Keratinocyte (primary cell): ENCODE measurements at regions not wholly inside any gene's neighbourhood (a gene's known extent, or its start where the extent isn't known, plus 50 kb on each side); places are given as distances from the start of the nearest gene placed in this dataset.

Experiments used
- DNase-seq: peaks from one replicate; pipeline ENCODE4 v3.0.0-alpha.2; 2011; ENCODE audit warnings: low read depth, missing footprints, low spot score
- FAIRE-seq: peaks from 2 replicates; lab custom pipeline; 2011; peaks lifted over from hg19 to GRCh38; lab: Jason Lieb, UNC
- H2AFZ ChIP-seq: 2 replicates; pipeline ENCODE4 v1.6.0; 2012; ENCODE audit warnings: low read length, control low read depth, inconsistent platforms; ENCODE audit not compliant: control insufficient read depth
- H3K27ac ChIP-seq: 2 replicates; pipeline ENCODE4 v1.5.1; 2011; ENCODE audit warnings: low read length; ENCODE audit not compliant: control insufficient read depth, insufficient read depth
- H3K27me3 ChIP-seq: 3 replicates; pipeline ENCODE4 v1.6.0; 2011; ENCODE audit warnings: low read length; ENCODE audit not compliant: control insufficient read depth, insufficient read depth; ENCODE audit errors: extremely low read depth
- H3K36me3 ChIP-seq, 2 experiments: 2 replicates in 1 of 2; 3 replicates in 1 of 2; pipeline ENCODE4 v1.5.1; 2011; ENCODE audit warnings: low read length in 2 of 2, mild to moderate bottlenecking in 1 of 2; ENCODE audit not compliant: control insufficient read depth in 2 of 2, insufficient read depth in 2 of 2; ENCODE audit errors: extremely low read depth in 1 of 2
- H3K4me1 ChIP-seq: 3 replicates; pipeline ENCODE4 v1.5.1; 2011; ENCODE audit warnings: low read length; ENCODE audit not compliant: control insufficient read depth, insufficient read depth; ENCODE audit errors: extremely low read depth
- H3K4me2 ChIP-seq: 3 replicates; pipeline ENCODE4 v1.6.0; 2011; ENCODE audit warnings: low read depth, low read length; ENCODE audit not compliant: control insufficient read depth, insufficient read depth; ENCODE audit errors: extremely low read depth
- H3K4me3 ChIP-seq, 3 experiments: fragments of 200-600 bp in 1 of 3; sonication (generic) in 1 of 3; 2 replicates in 2 of 3; 3 replicates in 1 of 3; pipeline ENCODE4 v1.5.1; 2011 to 2016; ENCODE audit warnings: low read length in 3 of 3, mild to moderate bottlenecking in 3 of 3, control low read depth in 2 of 3, inconsistent platforms in 1 of 3, low read depth in 1 of 3, mixed read lengths in 1 of 3, mixed run types in 1 of 3, moderate library complexity in 1 of 3; ENCODE audit not compliant: control insufficient read depth in 2 of 3, insufficient read depth in 2 of 3; ENCODE audit errors: extremely low read depth in 1 of 3
- H3K79me2 ChIP-seq: 2 replicates; pipeline ENCODE4 v1.6.0; 2012; ENCODE audit warnings: low read length; ENCODE audit not compliant: control insufficient read depth, insufficient read depth
- H3K9ac ChIP-seq: 3 replicates; pipeline ENCODE4 v1.6.0; 2011; ENCODE audit warnings: low read length; ENCODE audit not compliant: control insufficient read depth, insufficient read depth; ENCODE audit errors: extremely low read depth
- H3K9me1 ChIP-seq: 3 replicates; pipeline ENCODE4 v1.6.0; 2011; ENCODE audit warnings: low read length; ENCODE audit not compliant: control insufficient read depth, insufficient read depth; ENCODE audit errors: extremely low read depth
- H3K9me3 ChIP-seq: 2 replicates; pipeline ENCODE4 v1.5.1; 2012; ENCODE audit warnings: low read depth, low read length; ENCODE audit not compliant: control insufficient read depth
- H4K20me1 ChIP-seq: 3 replicates; pipeline ENCODE4 v1.6.0; 2011; ENCODE audit warnings: low read length; ENCODE audit not compliant: control insufficient read depth, insufficient read depth; ENCODE audit errors: extremely low read depth
- EZH2 ChIP-seq: IDR thresholded peaks from one replicate; pipeline ENCODE4 v1.6.1; 2012; ENCODE audit warnings: inconsistent platforms, mild to moderate bottlenecking, low read length, moderate library complexity
- dilution Hi-C: fragments of 300-500 bp; cut with MboI; formaldehyde crosslinking; loops from one replicate; pipeline ENCODE4 v1.7.0; 2020; ENCODE audit warnings: low sequenced_read_pairs; ENCODE audit not compliant: extremely low pct_ligation_motif_present
- TF ChIP-seq, protein P1 (sequence below), 3 experiments: IDR thresholded peaks in 1 of 3; conservative IDR thresholded peaks in 1 of 3; optimal IDR thresholded peaks in 1 of 3; 2 replicates in 2 of 3; 3 replicates in 1 of 3; pipeline versions ENCODE3 to v1.5.1; 2011; ENCODE audit warnings: low read length in 3 of 3, mild to moderate bottlenecking in 3 of 3, moderate library complexity in 2 of 3, control low read depth in 1 of 3, inconsistent platforms in 1 of 3; ENCODE audit not compliant: insufficient read depth in 2 of 3; ENCODE audit errors: extremely low read depth in 1 of 3

DNA sequence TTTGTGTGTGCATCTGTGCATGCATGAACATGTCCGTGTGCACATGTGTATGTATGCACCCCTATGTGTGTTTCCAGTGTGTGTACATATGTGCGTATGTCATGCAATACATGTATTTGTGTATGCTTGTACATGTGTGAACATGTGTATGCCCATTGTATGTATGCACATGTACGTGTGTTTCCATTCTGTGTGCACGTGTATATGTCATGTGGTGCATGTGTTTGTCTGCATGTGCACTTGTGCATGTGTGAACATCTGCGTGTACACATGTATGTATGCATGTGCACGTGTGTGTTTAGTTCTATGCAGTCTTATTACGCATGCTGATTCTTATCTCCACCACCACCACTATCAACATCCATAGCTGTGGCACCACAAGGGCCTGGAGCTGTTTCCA lies 403.5 kb upstream of the IRX4 start:
- dilution Hi-C loops, result no loop called here
- Histone ChIP-seq H3K36me3 (no peaks in the 10 kb centered on the region), H3K4me3 (no peak overlapping the region), H3K79me2 (no peaks in the 10 kb centered on the region), H3K27ac (no peak overlapping the region), H3K4me1 (no peaks in the 10 kb centered on the region), H4K20me1 (no peaks in the 10 kb centered on the region), H3K9me3 (peaks cover 6% of the 10 kb centered on the region), H2AFZ (no peak overlapping the region), H3K27me3 (no peaks in the 10 kb centered on the region), H3K9me1 (no peaks in the 10 kb centered on the region), H3K4me2 (no peak overlapping the region), H3K9ac (no peak overlapping the region)
- no peak for FAIRE-seq
- DNase-seq, result no peak
- TF ChIP-seq, protein P1, sequence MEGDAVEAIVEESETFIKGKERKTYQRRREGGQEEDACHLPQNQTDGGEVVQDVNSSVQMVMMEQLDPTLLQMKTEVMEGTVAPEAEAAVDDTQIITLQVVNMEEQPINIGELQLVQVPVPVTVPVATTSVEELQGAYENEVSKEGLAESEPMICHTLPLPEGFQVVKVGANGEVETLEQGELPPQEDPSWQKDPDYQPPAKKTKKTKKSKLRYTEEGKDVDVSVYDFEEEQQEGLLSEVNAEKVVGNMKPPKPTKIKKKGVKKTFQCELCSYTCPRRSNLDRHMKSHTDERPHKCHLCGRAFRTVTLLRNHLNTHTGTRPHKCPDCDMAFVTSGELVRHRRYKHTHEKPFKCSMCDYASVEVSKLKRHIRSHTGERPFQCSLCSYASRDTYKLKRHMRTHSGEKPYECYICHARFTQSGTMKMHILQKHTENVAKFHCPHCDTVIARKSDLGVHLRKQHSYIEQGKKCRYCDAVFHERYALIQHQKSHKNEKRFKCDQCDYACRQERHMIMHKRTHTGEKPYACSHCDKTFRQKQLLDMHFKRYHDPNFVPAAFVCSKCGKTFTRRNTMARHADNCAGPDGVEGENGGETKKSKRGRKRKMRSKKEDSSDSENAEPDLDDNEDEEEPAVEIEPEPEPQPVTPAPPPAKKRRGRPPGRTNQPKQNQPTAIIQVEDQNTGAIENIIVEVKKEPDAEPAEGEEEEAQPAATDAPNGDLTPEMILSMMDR (optimal IDR thresholded peaks at IDR 0.05 in 1 of 3, IDR thresholded peaks at IDR 0.05 in 1 of 3, conservative IDR thresholded peaks at IDR 0.05 in 1 of 3; ENCODE audit: extremely low read depth in 1 of 3, insufficient read depth in 2 of 3, low read length in 3 of 3), result no peak
- no peak for TF ChIP-seq EZH2

DNA sequence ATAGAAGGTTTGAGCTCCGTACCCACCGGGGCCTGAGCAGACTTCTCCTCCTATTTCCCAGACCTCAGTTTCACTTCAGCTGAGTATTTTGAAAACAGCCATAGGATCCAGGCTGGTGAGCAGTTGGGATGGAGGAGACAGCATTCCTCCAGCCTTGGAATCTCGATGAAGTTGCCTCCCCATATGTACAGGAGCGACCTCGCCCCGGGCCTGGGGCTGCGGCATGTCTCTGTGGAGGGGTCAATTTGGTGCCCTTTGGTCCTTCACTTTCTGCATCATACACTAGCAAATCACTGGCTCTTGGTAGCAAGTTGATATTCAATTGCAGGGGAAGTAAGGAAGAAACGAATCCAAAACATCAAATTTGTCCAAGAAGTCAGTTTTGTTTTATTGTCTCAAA lies 402.0 kb upstream of the IRX4 start:
- H3K4me3 ChIP-seq, result no peak overlapping the region
- H2AFZ ChIP-seq, result no peak overlapping the region
- H3K27ac ChIP-seq, result no peak overlapping the region
- no peaks in the 10 kb centered on the region for H3K9me1 ChIP-seq
- no peaks in the 10 kb centered on the region for H4K20me1 ChIP-seq
- no peak for FAIRE-seq
- H3K9ac ChIP-seq, result no peak overlapping the region
- H3K4me2 ChIP-seq, result no peak overlapping the region
- H3K9me3 ChIP-seq, result peaks cover 6% of the 10 kb centered on the region
- TF ChIP-seq, protein P1 (optimal IDR thresholded peaks at IDR 0.05 in 1 of 3, IDR thresholded peaks at IDR 0.05 in 1 of 3, conservative IDR thresholded peaks at IDR 0.05 in 1 of 3; ENCODE audit: extremely low read depth in 1 of 3, insufficient read depth in 2 of 3, low read length in 3 of 3), result no peak
- TF ChIP-seq EZH2, result no peak
- H3K79me2 ChIP-seq, result no peaks in the 10 kb centered on the region
- no peaks in the 10 kb centered on the region for H3K4me1 ChIP-seq
- dilution Hi-C loops, result no loop called here
- no peaks in the 10 kb centered on the region for H3K27me3 ChIP-seq
- no peaks in the 10 kb centered on the region for H3K36me3 ChIP-seq
- no peak for DNase-seq
